HG02840 (cell line): ENCODE measurements at regions not wholly inside any gene's neighbourhood (a gene's known extent, or its start where the extent isn't known, plus 50 kb on each side); places are given as distances from the start of the nearest gene placed in this dataset.
"Not testable (repeated sequence)": the region's sequence is repeated elsewhere in the genome, so short reads cannot be mapped to it uniquely, and the experiment has no call there.

Source experiments
- ATAC-seq: cut with Tn5 transposase; IDR thresholded peaks from one replicate; pipeline ENCODE4 v1.9.1; 2021; ENCODE audit warnings: mild to moderate bottlenecking, moderate library complexity, moderate number of reproducible peaks; ENCODE audit not compliant: unreplicated experiment, low FRiP score

- no peak for ATAC-seq
Observed at GRCh38 chr6:27130668-27131428, 116.7 kb upstream of the PRSS16 start.

- ATAC-seq, result not testable (repeated sequence)
Observed at GRCh38 chr6:27132282-27132531, 115.3 kb upstream of the PRSS16 start.

GRCh38 chr6:27132532-27133280 is 114.8 kb upstream of the PRSS16 start:
- ATAC-seq, result peak; percentile 85

GRCh38 chr6:27133281-27134227 is 113.9 kb upstream of the PRSS16 start:
- ATAC-seq, result no peak

- ATAC-seq, result no peak
Observed at GRCh38 chr6:27135087-27135657, 112.3 kb upstream of the PRSS16 start.

- no peak for ATAC-seq
Observed at GRCh38 chr6:27136077-27136644, 111.3 kb upstream of the PRSS16 start.

GRCh38 chr6:27136978-27137814 is 110.3 kb upstream of the PRSS16 start:
- no peak for ATAC-seq

GRCh38 chr6:27138406-27138805 is 109.1 kb upstream of the PRSS16 start:
- no peak for ATAC-seq

- ATAC-seq, result peak; percentile 49
Observed at GRCh38 chr6:27138837-27139755, 108.4 kb upstream of the PRSS16 start.

GRCh38 chr6:27139756-27140579 is 107.5 kb upstream of the PRSS16 start:
- peak; percentile 20 for ATAC-seq

GRCh38 chr6:27140999-27141528 is 106.4 kb upstream of the PRSS16 start:
- no peak for ATAC-seq

GRCh38 chr6:27141529-27142015 is 105.9 kb upstream of the PRSS16 start:
- ATAC-seq, result no peak

GRCh38 chr6:27143020-27143388 is 104.5 kb upstream of the PRSS16 start:
- not testable (repeated sequence) for ATAC-seq

- no peak for ATAC-seq
Observed at GRCh38 chr6:27143474-27144026, 104.0 kb upstream of the PRSS16 start.

- no peak for ATAC-seq
Observed at GRCh38 chr6:27144740-27145079, 102.8 kb upstream of the PRSS16 start.

- ATAC-seq, result no peak
Observed at GRCh38 chr6:27145731-27146455, 101.6 kb upstream of the PRSS16 start.

GRCh38 chr6:27146456-27146705 is 101.1 kb upstream of the PRSS16 start:
- not testable (repeated sequence) for ATAC-seq
